Kidney tubule cell (primary cell): ENCODE measurements at regions not wholly inside any gene's neighbourhood (a gene's known extent, or its start where the extent isn't known, plus 50 kb on each side); places are given as distances from the start of the nearest gene placed in this dataset.
"Not testable (repeated sequence)": the region's sequence is repeated elsewhere in the genome, so short reads cannot be mapped to it uniquely, and the experiment has no call there.

Experiments used
- DNase-seq: peaks from one replicate; pipeline ENCODE4 v3.0.0-alpha.2; 2018; ENCODE audit warnings: low spot score

GRCh38 chr2:60357996-60358395, 195.5 kb downstream of the BCL11A start:
- no peak for DNase-seq

DNA sequence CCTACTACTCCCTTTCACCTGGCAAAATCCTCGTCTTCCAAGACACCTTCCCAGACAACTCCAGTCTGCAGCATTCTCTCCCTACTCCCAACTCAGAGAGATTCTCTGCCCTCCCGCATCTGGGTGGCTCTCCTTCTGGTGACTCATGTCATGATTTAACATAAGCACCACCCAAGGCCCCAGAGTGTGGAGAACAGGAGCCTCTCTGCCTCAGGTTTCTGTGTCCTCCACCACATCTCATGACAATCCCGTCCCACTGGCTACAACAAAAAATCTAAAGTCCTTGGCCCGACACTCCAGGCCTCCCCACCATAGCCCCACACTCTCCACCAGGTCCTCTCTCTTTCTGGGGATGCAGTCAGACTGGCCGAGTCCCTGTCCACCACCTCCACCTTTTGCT, 197.1 kb downstream of the BCL11A start:
- DNase-seq: no peak

GRCh38 chr2:60355849-60356261, 197.6 kb downstream of the BCL11A start:
- no peak for DNase-seq

GRCh38 chr2:60354713-60355112, 198.7 kb downstream of the BCL11A start:
- DNase-seq: no peak

GRCh38 chr2:60353863-60354262, 199.6 kb downstream of the BCL11A start:
- no peak for DNase-seq

GRCh38 chr2:60353406-60353800, 200.1 kb downstream of the BCL11A start:
- DNase-seq: no peak

DNA sequence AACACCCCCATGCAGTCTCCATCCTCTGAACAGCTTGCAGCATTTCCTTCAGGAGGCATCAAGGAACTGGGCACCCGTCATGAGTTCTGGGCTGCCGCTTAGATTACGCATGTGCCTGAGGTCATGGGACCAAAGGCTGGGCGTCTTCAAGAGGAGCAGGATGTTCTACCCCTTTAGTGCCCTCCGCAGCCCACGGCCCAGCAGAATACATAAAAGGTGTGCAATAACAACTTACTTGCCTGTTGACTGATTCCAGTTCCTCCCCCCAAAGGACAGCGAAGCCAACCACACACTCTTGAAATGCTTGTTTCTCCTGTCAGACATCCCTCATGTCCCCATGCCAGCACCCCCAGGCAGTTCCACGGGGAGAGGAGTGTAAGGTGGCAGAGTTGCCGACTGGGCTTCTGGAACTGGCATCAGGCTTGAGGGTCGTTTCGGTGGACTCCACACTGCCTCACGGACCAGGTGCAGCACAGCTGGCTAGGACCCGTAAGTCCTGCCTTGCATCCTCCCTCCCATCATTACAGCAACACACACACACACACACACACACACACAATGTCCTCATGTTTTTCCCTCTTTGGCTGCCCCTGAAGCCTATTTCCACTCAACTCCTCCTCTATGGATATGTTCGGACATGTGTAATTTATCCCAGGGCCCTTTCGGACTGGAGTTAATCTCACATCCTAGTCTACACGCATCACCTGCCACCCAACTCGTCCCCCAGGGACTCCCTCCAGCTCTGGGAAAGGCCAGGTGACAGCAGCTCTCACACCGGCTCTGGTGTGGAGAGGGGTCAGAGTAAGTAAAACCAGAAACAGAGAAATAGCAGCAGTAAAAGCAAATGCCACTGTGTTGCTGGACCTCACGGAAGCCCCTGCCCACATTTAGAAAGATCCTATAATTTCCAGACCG, 200.7 kb downstream of the BCL11A start:
- DNase-seq: no peak

GRCh38 chr2:60351802-60352201, 201.7 kb downstream of the BCL11A start:
- no peak for DNase-seq

DNA sequence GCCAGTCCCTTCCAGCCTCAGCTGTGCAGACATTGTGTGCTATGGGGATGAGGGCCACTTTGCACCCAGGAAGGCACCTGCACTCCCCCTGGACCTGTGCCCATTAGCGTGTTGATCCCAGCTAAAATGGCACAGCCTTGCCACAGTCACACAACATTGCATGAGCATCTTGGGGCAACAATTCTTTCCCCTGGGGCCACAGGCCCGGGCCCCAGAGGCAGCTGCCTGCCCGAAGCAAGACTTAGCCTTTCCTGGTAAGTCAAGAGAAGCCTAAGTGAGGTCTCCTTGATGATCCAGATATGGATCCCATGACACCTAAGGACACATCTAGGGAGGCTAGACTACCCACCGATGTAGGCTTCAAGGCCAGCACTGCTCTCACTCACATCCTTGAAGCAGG, 202.1 kb downstream of the BCL11A start:
- DNase-seq: no peak

GRCh38 chr2:60350791-60351190, 202.7 kb downstream of the BCL11A start:
- no peak for DNase-seq

DNA sequence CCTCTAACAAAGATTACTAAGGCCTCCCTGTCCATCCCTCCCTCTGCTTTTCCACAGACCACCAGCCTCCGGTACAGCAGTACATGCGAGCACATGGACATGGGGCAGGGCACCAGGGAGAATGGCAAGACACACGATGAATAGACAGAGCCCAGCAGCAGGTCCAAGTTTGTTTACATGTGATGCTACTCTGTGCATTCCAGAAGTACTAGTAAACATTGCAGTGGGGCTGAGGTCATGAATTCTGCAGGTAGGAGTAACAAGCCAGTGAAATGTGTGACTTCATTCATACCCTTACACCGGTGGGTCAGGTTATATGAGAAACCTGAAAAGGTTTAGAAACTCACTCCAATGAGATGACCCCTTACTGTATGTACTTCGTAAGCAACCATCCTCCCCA, 205.7 kb downstream of the BCL11A start:
- DNase-seq: peak; percentile 15

- DNase-seq: not testable (repeated sequence)
These were observed 211.0 kb downstream of the BCL11A start for GRCh38 chr2:60342491-60342890.

DNA sequence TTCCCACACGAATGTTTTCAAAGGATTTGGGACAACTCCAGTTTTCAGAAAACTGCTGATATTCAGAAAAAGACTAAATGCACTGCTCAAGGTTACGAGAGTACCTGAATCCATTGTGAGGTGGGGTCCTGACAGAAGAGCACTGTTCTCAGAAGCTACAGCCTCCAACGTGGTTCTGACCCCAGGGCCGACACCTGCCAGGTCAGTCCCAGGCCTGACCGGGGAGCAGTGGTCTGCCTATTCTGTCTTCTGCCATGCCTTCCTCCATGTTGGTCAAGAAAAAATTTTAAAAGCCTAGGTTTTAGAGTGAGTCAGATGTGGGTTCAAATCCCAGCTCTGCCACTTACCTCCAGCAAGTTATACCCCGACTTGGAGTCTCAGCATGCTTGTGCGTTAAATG, 212.3 kb downstream of the BCL11A start:
- no peak for DNase-seq

- no peak for DNase-seq
These were observed 214.2 kb downstream of the BCL11A start for GRCh38 chr2:60339286-60339685.

DNA sequence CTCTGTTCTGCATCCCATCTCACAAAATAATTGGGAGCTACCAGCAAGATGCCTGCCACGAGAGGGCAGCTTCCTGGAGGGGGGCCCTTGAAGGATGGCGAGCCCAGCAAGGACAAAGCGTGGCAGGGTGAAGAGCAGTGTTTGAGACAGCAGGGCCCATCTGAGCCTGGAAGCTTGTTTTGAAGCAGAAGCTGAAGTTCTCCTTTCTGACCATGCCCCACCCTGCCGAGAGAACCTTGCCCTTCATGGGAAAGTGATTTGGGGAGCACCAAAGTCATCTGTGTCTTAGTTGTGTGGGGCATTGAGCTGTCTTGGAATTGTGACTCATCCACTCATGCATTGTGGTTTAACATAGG, 216.3 kb downstream of the BCL11A start:
- no peak for DNase-seq

DNA sequence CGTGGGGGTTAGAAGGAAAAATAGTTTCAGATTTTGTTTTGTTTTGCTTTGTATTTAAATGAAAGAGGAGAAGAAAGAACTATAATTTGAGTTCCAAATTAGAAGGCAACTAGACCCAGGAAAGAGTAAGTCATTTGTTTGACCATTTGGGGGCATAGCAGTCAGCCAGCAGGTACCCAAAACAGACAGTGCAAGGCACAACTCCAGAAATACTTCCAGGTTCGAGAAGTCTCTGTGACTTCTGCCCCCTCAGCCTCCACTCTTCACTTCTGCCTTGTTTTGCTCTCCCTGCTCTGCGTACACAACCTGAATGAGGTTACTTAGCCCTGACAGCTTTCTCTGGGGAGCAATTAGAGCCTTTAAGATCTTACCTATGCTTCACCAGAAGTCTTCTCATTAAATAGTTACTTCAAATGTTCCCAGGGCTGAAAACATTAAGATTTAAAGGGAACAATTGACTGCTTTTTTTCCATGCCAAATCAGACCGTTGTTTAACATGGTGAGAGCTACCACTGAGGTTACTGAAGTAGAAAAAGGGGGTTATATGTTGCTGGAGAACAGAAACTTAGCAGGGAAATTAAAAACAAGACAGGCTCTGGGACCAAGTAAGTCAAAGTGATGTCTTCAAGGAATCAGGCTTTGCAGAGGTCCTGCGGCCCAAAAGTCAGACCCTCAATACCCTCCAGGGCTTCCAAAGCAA, 216.9 kb downstream of the BCL11A start:
- DNase-seq: no peak

GRCh38 chr2:60335533-60336237, 217.8 kb downstream of the BCL11A start:
- DNase-seq: no peak

- no peak for DNase-seq
These were observed 218.8 kb downstream of the BCL11A start for GRCh38 chr2:60334610-60335009.

GRCh38 chr2:60333264-60333663, 220.2 kb downstream of the BCL11A start:
- DNase-seq: no peak

DNA sequence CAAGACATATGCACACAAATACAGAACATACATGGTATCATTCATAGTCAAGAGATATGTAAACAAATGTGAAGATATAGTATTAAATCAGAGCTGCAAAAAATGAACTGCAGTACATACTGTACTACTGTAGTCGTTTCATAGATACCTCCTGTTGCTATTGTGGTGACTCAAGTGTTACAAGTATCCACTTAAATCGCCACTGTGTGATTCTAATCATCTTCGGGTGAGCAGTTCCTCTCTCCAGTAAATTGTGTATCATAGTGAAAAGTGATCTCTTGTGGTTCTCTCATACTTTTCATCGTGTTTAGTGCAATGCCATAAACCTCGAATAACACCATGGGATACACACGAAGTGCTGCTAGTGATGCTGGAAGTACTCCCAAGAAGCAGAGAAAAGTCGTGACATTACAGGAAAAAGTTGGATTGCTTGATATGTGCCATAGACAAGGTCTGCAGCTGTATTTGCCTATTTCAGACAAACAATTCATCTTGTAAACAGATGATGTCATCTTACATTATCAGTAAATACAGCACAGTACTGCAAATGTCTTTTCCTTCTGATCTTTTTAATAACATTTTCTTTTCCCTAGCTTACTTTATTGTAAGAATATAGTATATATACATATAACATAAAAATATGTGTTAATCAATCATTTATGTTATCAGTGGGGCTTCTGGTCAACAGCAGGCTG, 222.2 kb downstream of the BCL11A start:
- no peak for DNase-seq

GRCh38 chr2:60329225-60329624, 224.2 kb downstream of the BCL11A start:
- no peak for DNase-seq

DNA sequence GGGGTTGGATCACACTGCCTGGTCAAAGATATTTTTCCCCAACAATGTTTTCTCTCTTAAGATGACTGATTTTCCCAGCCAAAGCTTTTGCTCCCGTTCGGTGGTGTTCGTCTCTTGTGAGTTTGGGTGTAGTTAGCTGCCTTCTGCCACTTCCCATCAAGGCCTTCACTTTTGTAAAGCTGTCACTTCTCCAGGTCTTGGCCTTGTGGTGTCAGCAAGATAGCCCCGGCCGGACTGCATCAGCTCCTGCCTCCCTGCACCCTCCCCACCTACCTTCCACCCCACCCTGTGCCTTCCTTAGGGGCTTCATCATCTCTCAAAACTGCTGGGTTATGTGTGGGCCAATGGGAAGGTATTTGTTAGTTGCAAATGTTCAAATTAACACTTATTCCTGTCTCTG, 228.9 kb downstream of the BCL11A start:
- DNase-seq: no peak
